Neutrophil (primary cell): ENCODE measurements at regions not wholly inside any gene's neighbourhood (a gene's known extent, or its start where the extent isn't known, plus 50 kb on each side); places are given as distances from the start of the nearest gene placed in this dataset.

ENCODE experiments used
- H3K27ac ChIP-seq: fragments of 200-600 bp; sonication (generic); 2 replicates; pipeline ENCODE4 v1.5.1; 2016; ENCODE audit warnings: mild to moderate bottlenecking, moderate library complexity
- H3K27me3 ChIP-seq: fragments of 200-600 bp; sonication (generic); 2 replicates; pipeline ENCODE4 v1.6.0; 2016; ENCODE audit warnings: mild to moderate bottlenecking
- H3K36me3 ChIP-seq: fragments of 200-600 bp; sonication (generic); 2 replicates; pipeline ENCODE4 v1.5.1; 2017
- H3K4me1 ChIP-seq, 2 experiments: fragments of 200-600 bp in 1 of 2; sonication (generic) in 1 of 2; 1 replicate in 1 of 2; 2 replicates in 1 of 2; pipeline versions ENCODE4 v1.5.1 to v1.6.1; 2013 to 2016; ENCODE audit warnings: low read depth in 1 of 2, low read length in 1 of 2, mild to moderate bottlenecking in 1 of 2, moderate library complexity in 1 of 2; ENCODE audit not compliant: control insufficient read depth in 1 of 2, insufficient read depth in 1 of 2
- H3K4me3 ChIP-seq, 2 experiments: fragments of 200-600 bp in 1 of 2; sonication (generic) in 1 of 2; 1 replicate in 1 of 2; 2 replicates in 1 of 2; pipeline ENCODE4 v1.5.1; 2013 to 2016; ENCODE audit warnings: low read depth in 1 of 2, low read length in 1 of 2, mild to moderate bottlenecking in 1 of 2, moderate library complexity in 1 of 2
- H3K9me3 ChIP-seq: fragments of 200-600 bp; sonication (generic); 2 replicates; pipeline ENCODE4 v1.5.1; 2016
- TF ChIP-seq, protein P1 (sequence below): fragments of 200-600 bp; sonication (generic); IDR thresholded peaks from 2 replicates; pipeline ENCODE4 v1.5.1; 2016; ENCODE audit warnings: antibody characterized with exemption

DNA sequence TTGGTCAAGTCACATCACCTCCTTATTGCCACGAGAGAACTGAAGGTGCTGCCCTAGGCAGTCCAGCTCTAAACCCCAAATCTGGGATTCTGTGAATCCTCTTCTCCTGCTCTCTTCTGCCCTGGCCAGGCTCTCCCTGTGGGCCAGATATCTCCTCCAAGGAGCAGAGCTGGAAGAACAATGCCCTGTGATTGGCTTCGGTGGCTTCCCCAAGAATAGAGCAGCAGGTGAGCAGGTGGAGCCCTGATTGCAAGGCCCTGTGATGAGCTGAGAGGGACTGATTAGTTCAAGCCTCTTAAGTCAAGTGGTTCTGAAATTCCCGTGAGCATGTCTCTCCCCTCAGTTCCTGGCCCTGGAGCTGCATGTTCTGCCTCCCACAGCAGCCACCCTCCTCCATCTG, 175.3 kb upstream of the BRINP1 start:
- Histone ChIP-seq H3K4me3 (no peak overlapping the region), H3K36me3 (no peaks in the 10 kb centered on the region), H3K27me3 (no peaks in the 10 kb centered on the region), H3K9me3 (no peaks in the 10 kb centered on the region), H3K27ac (no peak overlapping the region), H3K4me1 (no peaks in the 10 kb centered on the region)
- TF ChIP-seq, protein P1, sequence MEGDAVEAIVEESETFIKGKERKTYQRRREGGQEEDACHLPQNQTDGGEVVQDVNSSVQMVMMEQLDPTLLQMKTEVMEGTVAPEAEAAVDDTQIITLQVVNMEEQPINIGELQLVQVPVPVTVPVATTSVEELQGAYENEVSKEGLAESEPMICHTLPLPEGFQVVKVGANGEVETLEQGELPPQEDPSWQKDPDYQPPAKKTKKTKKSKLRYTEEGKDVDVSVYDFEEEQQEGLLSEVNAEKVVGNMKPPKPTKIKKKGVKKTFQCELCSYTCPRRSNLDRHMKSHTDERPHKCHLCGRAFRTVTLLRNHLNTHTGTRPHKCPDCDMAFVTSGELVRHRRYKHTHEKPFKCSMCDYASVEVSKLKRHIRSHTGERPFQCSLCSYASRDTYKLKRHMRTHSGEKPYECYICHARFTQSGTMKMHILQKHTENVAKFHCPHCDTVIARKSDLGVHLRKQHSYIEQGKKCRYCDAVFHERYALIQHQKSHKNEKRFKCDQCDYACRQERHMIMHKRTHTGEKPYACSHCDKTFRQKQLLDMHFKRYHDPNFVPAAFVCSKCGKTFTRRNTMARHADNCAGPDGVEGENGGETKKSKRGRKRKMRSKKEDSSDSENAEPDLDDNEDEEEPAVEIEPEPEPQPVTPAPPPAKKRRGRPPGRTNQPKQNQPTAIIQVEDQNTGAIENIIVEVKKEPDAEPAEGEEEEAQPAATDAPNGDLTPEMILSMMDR = no peak

DNA sequence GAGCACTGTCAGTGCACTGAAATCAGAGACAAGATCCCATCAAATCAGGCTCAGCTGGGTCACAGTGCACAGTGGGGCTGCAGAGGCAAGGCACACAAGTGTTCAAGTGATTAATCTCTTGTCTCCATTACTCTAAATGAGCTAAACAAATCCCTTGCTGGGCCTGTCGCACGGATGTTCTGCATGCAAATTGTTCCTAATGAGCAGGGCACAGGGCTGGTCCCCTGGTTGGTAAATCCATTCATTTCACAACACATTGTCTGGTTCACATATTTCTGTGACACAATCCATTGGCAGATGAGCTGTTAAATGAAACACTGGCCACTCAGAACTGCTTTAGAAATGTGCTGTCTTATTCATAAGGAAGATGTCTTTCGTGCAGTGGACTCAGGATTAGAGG, 167.9 kb upstream of the BRINP1 start:
- Histone ChIP-seq H3K27ac (no peak overlapping the region), H3K4me3 (no peak overlapping the region), H3K9me3 (no peaks in the 10 kb centered on the region), H3K36me3 (no peaks in the 10 kb centered on the region), H3K27me3 (no peaks in the 10 kb centered on the region), H3K4me1 (no peaks in the 10 kb centered on the region)
- TF ChIP-seq, protein P1 = no peak

DNA sequence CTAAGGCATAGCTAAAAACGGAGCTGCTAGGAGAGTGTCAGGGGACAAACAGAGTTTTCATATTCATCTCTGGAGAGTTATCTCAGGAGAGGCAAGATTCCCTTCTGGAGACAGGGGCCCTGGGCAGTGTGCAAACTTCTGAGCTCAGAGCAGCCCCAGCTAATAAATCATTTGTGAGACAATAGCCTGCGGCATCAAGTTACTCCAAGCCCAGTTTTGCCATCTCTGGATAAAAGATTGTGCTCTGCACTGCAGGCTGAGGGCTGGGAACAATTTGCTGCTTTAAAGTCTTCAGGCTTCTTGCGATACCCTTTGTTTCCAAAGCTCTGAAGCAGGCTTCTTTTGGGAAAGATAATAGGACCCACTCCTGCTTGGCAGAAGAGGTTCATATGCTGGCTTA, 164.3 kb upstream of the BRINP1 start:
- Histone ChIP-seq H3K4me1 (no peaks in the 10 kb centered on the region), H3K27ac (no peak overlapping the region), H3K4me3 (no peak overlapping the region), H3K36me3 (no peaks in the 10 kb centered on the region), H3K9me3 (no peaks in the 10 kb centered on the region), H3K27me3 (no peaks in the 10 kb centered on the region)
- TF ChIP-seq, protein P1 = no peak

DNA sequence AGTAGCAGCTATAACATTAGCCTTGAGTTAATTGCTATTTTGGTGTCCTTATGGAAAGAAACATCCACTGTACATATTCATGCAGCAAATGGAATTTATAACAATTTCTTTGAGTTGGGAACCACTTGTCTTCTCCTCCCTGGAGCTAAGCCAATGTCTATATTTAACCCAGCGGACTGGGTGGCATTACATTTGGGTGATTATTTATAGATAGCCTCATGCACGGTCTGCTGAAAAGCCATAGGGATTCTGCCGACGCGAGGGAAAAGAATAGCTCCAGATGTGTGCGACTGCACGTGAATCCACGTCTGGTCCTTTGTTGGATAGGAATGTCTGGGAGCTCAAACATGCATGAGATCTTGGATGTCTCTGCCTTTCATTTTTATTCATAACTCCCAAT, 157.5 kb upstream of the BRINP1 start:
- H3K36me3 ChIP-seq = no peaks in the 10 kb centered on the region
- H3K27ac ChIP-seq = no peak overlapping the region
- TF ChIP-seq, protein P1 = no peak
- H3K4me1 ChIP-seq = no peaks in the 10 kb centered on the region
- no peak overlapping the region for H3K4me3 ChIP-seq
- H3K9me3 ChIP-seq = no peaks in the 10 kb centered on the region
- no peaks in the 10 kb centered on the region for H3K27me3 ChIP-seq

DNA sequence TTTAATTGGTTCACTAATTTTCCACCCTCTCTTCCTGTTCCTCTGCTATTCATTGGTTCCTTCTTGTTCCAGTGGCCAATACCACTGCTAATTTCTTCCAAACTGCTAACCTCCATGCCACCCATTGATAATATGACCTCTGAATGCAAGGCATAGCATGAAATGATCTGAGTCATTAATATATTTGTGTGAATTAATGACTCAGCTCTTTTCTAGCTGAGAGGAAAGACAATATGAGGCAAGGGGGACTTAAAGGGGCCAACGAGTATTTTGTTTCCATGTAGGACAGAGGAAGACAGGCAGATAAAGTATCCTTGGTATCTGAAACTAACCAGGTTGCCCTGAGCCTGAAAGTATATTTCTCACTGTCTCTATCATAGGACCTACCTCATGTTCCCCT, 154.3 kb upstream of the BRINP1 start:
- Histone ChIP-seq H3K27ac (no peak overlapping the region), H3K36me3 (no peaks in the 10 kb centered on the region), H3K4me3 (no peak overlapping the region), H3K4me1 (no peaks in the 10 kb centered on the region), H3K27me3 (no peaks in the 10 kb centered on the region), H3K9me3 (no peaks in the 10 kb centered on the region)
- TF ChIP-seq, protein P1 = no peak

DNA sequence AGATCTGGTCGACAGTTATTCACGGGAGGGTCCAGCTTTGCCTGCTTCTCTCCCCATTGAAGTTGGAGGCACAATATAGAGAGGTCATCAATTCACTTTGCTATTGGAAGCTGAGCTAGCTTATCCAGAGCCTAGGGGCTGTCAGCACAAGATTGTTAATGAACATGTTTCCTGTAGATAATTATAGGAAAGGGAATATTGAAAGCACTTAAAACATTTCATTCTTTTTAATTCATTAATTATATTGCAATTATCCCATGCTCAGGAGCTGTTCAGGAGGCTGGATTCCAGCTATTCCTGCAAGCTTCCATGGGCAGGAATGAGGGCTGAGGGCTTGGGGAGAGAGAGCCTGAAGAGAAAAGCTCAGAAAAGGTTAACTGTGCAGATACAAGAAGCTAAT, 153.1 kb upstream of the BRINP1 start:
- no peaks in the 10 kb centered on the region for H3K27me3 ChIP-seq
- TF ChIP-seq, protein P1 = no peak
- H3K4me1 ChIP-seq = no peaks in the 10 kb centered on the region

More for the DNA sequence above, 153.1 kb upstream of the BRINP1 start:
- Histone ChIP-seq H3K36me3 (no peaks in the 10 kb centered on the region), H3K27ac (no peak overlapping the region), H3K4me3 (no peak overlapping the region), H3K9me3 (no peaks in the 10 kb centered on the region)
